ENCODE measurements at regions not wholly inside any gene's neighbourhood (a gene's known extent, or its start where the extent isn't known, plus 50 kb on each side); places are given as distances from the start of the nearest gene placed in this dataset.

DNA sequence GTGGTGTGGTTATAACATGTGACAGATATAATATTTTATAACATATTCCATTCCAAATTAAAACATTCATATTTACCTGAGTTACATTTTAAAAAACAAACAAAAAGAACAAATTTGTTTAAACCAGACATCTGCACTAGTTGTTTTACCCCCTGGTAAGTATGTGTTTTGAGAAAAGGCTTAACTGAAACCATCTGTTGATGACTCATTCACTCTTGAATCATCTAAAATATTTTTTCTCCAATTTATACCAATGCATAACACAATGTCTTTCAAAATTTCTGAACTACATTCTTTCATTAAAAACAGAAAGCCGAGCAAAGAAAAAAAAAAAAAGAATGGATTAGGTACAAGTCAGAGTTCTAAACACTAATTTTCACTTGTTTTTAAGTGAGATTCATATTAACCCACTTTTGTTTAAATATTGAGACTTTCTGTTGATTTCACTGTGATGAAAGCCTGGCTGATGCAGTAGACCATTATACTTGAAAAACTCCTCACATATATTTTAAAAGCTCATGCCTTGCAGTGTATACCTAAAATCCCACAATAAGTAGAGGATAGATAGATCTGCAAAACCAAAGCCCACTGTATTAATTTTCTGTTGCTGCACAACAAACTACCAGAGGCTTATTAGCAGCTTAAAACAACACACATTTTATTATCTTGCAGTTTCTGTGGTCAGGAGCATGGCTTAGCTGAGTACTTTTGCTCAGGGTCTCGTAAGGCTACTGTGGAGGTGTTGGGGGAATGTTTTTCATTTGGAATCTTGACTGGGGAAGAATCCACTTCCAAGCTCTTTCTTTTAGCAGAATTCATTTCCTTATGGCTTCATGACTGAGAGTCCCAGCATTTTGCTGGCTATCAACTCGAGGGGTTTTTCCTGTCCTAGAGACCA, 221.5 kb downstream of the PCDH18 start:
- peak; percentile 57 for DNase-seq

DNA sequence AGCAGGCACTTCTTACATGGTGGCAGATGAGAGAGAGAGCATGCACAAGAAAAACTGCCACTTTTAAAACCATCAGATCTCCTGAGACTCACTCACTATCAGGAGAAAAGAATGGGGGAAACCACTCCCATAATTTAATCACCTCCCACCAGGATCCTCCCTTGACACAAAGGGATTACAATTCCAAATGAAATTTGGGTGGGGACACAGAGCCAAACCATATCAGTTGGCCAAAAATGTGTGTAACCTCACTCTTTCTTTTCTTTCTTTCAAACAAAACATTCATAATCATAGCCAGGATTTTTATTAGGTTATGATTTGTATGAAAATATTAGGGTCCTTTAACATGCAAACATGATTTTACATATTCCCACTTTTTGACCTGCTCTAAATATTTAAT, 222.1 kb downstream of the PCDH18 start:
- DNase-seq = no peak

DNA sequence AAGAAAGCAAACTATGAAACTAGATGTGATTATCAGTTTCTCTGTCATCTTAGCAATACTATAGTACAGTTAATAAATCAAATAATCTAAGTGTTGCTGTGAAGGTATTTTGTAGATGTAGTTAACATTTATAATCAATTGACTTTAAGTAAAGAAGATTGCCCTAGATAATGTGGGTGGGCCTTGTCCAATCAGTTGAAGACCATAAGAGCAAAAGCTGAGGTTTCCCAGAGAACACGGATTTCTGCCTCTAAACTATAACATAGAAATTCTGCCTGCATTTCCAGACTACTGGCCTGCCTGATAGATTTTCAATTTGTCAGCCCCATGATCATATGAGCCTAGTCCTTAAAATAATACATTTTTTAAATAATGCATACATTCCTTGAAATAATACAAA, 222.9 kb downstream of the PCDH18 start:
- no peak for DNase-seq

DNA sequence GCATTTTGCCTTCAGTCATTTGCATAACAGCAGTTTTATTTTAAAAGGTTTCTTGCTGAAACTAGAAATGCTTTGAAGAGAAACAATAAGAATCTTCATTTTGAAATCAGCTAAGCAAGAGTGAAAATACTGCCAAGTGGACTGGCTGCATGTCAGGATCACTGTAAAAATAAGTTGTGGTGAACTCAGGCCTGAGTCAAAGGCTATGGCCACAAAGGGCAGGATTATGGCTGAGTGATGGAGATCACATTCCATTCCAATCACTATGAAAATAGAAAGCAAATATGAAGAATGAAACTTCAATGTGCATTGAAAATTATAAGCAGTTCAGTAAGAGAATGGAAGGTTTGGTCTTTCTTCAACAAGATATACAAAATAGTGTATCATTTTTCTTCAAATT, 224.5 kb downstream of the PCDH18 start:
- DNase-seq = no peak

DNA sequence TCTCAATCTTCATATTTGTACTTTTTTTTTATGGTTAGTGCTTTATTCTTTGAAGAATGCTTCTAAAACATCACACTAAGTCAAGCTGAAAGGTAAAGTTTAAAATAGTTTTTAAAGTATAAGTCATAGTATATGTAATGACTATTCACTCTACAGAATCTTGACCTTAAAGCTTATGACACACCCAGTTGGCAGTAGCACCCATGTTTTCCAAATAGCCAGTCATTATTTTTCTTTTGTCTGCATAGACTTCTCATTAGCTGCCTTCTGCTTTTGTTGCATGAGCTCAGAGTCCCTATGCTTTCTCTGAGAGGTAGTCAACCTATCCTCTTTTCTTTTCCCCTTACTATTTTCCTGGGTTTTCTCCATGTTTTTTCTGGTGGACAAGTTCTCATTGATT, 231.5 kb downstream of the PCDH18 start:
- DNase-seq = no peak

DNA sequence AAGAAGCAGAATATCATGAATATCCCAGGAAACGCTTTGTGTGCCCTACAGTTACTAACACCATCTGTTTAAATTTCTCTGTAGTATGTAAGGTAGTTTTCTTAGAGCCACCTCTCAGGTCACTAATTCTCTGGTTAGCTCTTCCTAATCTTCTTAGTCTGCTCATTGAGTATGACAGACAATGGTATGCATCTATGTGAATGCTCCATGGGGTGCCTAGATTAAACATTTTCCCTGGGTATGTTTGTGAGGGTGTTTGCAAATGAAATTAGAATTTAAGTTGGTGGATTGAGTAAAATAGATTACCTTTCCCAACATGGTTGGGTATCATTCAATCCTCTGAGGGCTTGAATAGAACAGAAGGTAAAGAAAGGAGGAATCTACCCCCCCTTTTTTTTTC, 233.0 kb downstream of the PCDH18 start:
- no peak for DNase-seq

DNA sequence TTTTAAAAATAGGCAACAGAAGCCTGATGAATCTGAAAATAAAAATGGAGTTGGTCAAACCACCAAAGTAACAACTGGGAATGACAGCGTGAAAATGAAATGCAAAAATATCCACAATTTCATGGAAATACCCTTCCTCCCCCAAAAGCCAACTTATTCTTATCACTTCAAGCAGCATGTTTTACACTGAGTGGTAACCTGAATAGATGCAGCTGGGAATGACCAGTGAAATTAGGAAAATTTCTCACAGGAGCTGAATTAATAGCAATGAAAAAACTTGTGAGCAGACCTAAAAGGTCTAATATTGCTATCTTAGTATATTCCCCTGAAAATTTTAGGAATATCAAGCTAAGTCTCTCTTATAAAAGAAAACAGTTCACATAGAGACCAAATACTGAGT, 239.0 kb downstream of the PCDH18 start:
- DNase-seq = no peak

DNA sequence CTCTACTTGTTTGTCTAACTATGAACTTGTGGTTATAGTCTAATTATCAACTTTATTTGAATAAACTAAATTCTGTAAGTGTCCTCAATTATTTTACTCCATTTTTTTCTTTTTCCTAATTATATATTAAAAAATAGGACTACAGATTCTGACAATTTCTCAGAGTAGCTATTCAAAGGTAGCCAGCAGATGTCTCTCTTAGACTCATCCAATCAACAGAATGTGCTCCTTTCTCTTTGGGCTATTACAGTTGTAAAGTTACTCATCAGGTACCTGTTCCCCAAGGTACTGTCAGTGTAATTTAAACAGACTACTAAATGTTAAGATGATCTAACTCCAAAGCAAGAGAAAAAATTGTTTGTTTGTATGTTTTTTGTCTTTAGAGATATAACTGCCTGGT, 248.6 kb downstream of the PCDH18 start:
- DNase-seq = peak; percentile 9

DNA sequence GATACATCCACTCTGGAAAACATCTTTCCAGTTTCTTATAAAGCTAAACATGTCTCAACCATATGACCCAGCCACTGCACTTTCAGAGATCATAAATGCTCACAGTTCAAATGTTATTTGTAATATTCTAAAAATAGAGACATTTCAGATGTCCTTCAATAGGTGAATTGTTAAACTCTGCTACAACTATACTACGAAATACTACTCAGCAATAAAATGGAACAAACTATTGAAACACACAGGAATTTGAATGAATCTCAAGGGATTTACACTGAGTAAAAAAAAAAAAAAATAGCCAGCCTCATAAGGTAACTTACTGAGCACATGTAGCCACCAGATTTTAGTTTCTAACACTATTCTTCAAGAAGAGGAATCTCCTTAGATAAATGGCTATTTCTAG, 253.9 kb downstream of the PCDH18 start:
- DNase-seq = no peak

DNA sequence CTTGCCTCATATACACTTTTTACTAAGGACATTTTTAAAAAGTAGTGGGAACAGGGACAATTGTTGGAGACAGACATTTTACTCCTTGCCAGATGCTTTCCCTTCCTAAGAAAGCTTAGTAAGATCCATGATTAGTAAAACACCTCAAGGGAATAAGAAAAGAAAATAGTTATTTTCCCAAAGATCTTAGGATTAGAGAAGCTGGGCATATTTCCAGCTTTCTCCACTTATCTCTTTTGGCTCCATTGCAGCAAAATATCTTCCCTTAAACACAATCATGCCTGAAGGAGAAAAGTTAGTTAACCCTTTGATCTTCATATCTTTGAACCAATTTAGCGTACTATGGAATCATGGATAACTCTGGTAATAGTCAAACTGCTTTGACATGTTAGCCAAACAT, 257.9 kb downstream of the PCDH18 start:
- DNase-seq = peak; percentile 2

DNA sequence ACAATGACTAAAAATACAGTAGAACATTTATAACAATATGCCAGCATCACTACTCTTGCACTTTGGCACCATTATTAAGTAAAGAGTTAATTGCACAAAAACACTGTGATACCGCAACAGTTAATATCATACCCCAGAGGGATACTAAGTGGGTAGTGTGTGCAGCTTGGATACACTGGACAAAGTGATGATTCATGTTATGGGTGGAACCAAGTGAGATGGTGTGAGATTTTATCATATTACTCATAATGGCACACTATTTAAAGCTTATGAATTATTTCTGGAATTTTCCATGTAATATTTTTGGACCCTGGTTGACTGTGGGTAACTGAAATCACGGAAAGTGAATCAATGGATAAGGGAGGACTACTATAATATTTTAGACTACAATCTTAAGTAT, 265.3 kb downstream of the PCDH18 start:
- DNase-seq = peak; percentile 36

DNA sequence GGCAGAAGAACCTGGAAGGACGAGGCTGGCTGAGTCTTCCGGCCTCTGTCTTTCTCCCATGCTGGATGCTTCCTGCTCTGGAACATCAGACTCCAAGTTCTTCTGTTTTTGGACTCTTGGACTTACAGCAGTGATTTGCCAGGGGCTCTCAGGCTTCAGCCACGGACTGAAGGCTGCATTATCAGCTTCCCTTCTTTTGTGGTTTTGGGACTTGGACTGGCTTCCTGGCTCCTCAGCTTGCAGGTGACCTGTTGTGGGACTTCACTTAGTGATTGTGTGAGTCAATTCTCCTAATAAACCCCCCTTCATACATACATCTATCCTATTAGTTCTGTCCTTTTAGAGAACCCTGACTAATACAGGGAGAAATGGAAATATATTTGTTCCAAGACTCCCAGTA, 265.8 kb downstream of the PCDH18 start:
- DNase-seq = no peak

DNA sequence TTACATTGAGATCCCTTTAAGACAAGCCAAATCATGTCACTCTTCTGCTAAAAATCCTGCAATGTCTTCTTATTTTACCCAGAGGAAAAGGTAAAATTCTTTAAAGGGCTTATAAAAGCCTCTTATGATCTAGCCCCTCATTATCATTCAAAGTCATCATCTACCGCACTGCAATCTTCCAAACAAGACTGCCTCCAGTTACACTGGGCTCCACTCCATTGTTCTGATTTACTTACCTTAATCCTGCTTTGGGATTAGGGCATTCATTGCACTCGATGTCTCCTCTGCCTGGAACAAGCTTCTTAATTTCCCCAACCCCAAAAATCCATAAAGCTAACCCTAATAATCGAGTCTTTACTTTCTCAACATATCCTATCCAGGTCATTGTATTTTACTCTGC, 269.1 kb downstream of the PCDH18 start:
- DNase-seq = no peak

DNA sequence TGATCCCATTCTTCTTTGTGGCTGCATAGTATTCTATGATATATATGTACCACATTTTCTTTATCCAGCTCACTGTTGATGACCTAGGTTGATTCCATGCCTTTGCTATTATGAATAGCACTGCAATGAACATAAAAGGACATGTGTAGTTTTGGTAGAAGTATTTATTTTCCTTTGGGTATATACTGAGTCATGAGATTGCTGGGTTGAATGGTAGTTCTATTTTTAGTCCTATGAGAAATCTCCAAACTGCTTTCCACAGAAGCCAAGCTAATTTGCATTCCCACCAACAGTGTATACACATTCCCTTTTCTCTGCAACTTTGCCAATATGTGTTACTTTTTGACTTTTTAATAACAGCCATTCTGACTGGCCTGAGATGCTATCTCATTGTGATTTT, 278.3 kb downstream of the PCDH18 start:
- DNase-seq = no peak

DNA sequence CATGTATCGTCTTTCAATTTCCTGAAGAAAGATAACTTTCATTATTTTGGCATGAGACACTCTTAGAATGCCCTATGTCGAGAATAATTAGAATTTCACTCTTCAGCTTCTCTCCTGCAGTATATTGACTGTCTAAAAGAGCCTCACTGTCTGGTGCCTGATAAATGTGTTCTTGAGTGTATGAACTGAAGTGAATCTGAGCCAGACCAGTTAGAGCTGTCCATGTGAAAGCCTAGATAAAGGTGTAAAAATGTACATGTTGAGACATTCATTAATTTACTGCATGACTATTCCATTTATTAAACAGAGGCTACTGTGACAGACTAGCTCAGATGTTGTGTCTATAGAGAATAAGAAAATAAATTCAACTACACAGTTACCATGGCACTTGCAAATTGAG, 283.2 kb downstream of the PCDH18 start:
- DNase-seq = no peak

DNA sequence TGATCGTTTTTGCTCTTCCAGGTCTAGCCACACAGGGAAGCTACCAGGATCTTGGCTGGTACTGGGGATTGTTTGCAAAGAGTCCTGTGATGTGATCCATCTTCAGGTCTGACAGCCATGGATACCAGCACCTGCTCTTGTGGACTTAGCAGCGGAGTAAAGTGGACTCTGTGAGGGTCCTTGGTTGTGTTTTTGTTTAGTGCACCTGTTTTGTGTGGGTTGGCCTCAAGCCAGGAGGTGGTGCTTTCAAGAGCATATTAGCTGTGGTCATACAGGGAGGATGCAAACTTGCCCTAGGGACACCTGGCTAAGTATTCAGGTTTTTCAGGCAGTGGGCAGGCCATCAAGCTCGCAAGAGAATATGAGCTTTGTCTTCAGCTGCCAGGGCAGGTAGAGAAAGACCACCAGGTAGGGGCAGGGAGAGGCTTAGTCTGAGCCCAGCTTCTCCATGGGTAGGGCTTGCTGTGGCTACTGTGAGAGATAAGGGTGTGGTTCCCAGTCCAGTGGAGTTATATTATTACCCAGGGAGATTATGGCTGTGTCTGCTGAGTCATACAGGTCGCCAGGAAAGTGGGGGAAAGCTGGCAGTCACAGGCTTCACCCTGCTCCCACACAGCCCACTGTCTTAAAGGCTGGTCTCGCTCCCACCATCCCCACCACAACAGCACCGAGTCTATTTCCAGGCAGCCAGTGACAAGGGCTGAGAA, 293.7 kb downstream of the PCDH18 start:
- DNase-seq = no peak

DNA sequence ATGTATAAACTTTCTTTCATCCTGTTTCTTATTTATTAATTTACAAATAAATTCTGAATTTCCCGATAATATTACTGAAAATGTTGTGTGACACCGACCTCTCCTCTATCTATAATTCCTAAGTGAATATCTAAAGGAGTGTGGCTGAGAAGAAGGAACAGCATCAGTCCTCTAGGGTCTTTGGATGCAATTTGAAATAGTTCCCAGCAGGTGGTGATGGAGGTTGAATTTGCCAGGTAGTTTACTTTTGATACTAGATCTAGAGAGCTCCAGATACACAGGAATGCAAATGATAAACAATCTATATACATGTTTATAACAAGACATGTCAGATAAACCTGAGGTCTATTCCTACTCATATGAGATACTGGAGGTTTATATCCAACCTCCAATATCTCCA, 305.4 kb downstream of the PCDH18 start:
- DNase-seq = peak; percentile 1

DNA sequence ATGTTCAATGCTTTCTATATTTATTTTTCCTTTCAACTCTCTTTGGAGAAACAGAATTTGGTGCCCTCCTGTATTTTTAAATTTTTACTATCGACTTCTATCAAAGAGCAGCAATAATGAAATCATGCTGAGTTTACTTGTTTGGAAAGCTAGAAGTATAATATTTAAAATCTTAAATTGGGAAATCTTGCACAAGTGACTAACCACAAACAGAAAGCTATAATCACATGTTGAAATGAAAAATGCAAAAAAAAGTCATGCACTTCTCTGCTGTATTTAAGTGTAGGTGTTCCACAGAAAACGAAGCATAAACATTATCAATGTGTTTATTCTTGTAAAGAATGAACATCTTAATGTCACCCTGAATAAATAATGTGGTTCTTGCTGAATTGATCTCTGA, 306.1 kb downstream of the PCDH18 start:
- DNase-seq = no peak

DNA sequence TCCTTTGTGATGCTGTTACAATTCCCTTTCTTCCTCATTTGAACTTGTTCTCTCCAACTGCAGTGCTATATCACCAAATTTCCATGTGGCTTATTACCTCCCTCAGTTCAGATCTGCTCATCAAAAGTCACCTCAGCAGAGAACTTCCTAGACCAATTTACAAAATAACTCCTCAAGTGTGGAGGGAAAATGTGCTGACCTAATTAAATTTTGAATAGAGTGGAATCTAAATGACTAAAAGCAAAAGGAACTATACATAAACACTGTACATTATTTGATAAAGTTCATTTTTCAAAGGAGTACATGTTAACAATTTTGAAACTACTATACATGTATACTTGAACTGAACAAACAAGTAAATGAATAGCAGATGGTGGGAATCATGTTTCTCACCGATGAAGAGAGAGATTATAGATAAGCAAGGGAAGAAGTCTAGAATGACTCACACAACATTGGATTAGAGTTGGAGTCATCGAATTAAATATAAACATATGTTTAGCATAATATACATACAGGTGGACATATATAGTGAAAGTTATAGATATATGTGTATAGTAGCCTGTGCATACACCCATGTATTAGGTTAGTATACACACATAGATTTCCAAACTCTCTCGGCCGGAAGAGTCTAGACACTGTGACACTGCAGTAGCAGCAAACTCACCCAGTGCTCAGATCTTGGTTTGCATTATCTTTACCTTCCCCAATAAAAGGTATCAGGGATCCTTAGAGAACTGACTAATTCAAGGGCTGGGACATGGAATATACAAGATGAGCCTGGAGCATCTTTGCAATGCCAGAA, 318.7 kb downstream of the PCDH18 start:
- peak; percentile 9 for DNase-seq

DNA sequence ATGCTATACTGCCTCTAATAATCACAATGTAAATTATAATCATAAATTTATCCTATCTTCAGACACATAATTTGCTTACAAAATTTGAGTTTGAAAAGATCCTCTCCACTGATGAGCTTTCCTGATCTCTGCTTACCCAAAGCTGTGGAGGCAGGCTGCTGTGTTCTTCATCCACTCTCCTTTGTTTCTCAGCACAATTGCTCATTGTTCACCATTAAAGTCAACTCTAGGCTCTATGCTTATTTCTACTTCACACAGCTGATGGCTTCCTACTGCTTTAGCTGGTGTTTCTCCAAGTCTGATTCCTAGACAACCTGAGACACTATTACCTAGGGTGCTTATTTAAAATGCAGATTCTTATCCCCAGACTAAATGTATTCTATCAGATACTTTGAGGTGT, 319.7 kb downstream of the PCDH18 start:
- no peak for DNase-seq

DNA sequence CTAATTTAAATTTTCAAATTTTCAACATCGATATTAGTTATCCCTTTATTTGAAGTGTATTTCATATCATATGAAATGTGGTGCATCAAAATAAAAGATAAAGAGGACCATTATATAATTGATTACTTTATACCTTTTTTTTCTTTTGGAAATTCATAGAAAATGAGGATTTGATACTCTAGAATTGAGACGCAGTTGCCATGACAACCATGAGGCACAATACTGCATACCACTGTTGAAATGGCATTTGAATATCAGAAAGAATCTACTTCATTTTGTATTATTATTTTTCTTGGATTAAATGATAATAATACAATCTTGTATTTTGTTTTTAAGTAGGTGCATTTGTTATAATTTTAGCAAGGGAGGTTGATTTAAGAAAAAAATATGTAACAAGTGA, 323.1 kb downstream of the PCDH18 start:
- no peak for DNase-seq

DNA sequence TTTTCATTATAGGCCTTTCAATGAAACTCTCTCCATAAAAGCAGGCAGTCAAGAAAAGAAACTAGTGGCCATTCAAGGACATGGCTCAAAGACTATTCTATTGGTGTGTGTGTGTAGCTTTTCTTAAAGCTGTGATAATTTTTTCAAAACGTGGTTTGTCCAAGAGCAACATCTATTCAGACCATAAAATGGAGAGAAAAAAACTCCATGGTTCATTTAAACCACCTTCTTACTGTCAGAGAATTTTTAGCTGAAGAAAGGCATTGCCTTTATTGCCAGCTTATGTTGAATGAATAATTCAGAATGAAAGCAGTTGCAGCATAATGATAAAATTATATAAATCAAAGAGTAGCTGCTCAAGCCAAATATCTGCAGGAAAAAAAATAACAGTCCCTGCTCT, 325.5 kb downstream of the PCDH18 start:
- no peak for DNase-seq

DNA sequence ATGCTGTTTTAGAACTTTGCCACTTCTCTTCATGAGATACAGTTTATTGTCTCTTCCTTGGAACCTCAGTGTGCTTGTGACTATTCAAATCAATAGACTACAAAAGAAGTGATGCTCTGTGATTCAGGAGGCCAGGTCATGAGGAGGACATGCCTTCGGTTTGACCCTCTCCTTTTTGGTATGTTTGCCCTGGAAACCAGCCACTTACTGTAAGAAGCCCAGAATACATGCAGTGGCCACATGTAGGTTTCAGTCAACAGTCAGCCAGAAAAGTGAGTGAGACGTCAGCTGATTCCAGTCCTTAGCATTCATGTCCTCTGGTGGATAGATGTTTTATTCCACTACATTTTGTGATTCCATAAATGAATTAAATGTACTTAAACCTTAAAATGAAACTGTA, 328.7 kb downstream of the PCDH18 start:
- DNase-seq = no peak

DNA sequence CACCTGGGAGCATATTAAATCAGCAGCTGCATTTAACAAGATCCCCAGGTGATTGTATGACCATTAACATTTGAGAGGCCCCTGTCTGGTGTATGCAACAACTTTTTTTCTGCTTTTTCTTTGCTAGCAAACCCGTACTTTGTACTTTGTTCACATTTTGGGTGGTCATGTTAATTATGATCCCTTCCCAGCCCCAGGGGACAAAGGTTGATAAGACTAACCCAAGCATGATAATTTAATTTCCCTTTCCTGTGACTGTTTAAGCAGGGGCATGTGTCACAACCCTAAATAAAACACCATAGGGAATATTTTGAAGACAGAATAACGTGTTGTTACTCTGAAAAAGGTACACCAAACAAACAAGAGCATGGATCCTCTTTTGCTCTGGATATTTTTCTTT, 332.0 kb downstream of the PCDH18 start:
- DNase-seq = no peak

Data from amniotic stem cell (primary cell).